HEK293 (cell line): ENCODE measurements at regions not wholly inside any gene's neighbourhood (a gene's known extent, or its start where the extent isn't known, plus 50 kb on each side); places are given as distances from the start of the nearest gene placed in this dataset.

Experiments
- CTCF ChIA-PET: fragments of 350-600 bp; formaldehyde crosslinking; extraction: SDS; loops from one replicate; lab custom pipeline; 2021; ENCODE audit warnings: antibody characterized with exemption; lab: Yijun Ruan, JAX
- POLR2A ChIA-PET: fragments of 300-600 bp; formaldehyde crosslinking; extraction: SDS; loops from one replicate; lab custom pipeline; 2020; ENCODE audit warnings: antibody characterized with exemption, inconsistent platforms; lab: Yijun Ruan, JAX
- H3K27ac ChIP-seq: fragments of 200-500 bp; sonication (Bioruptor generic); 2 replicates; pipeline ENCODE4 v1.5.1; 2014; ENCODE audit warnings: low read depth, low read length, control low read depth, inconsistent platforms; ENCODE audit errors: extremely low read depth
- H3K36me3 ChIP-seq, 2 experiments: fragments of 200-500 bp in 1 of 2; sonication (Bioruptor generic) in 1 of 2; 1 replicate in 1 of 2; 2 replicates in 1 of 2; pipeline ENCODE4 v1.5.1; 2014 to 2017; ENCODE audit warnings: inconsistent platforms in 2 of 2, low read length in 2 of 2; ENCODE audit not compliant: control insufficient read depth in 2 of 2, insufficient read depth in 1 of 2
- H3K4me1 ChIP-seq: fragments of 200-500 bp; sonication (Bioruptor generic); 2 replicates; pipeline ENCODE4 v1.5.1; 2014; ENCODE audit warnings: mild to moderate bottlenecking, low read length, inconsistent platforms; ENCODE audit not compliant: control insufficient read depth, insufficient read depth
- H3K4me3 ChIP-seq: 2 replicates; pipeline ENCODE4 v1.5.1; 2011; ENCODE audit warnings: low read depth, mild to moderate bottlenecking, control low read depth, low read length, moderate library complexity
- H3K9me3 ChIP-seq: fragments of 200-500 bp; sonication (Bioruptor generic); 2 replicates; pipeline ENCODE4 v1.5.1; 2014; ENCODE audit warnings: low read depth, low read length, inconsistent platforms; ENCODE audit not compliant: control insufficient read depth, insufficient read depth
- BCL11A ChIP-seq: fragments of 450-650 bp; formaldehyde crosslinking; IDR thresholded peaks from 2 replicates; pipeline ENCODE4 v1.5.1; 2016; ENCODE audit warnings: low read depth, missing biosample characterization, missing genetic modification characterization
- GLI4 ChIP-seq: fragments of 450-650 bp; formaldehyde crosslinking; IDR thresholded peaks from 2 replicates; pipeline ENCODE4 v1.5.1; 2016; ENCODE audit warnings: missing biosample characterization, missing genetic modification characterization
- HOXD13 ChIP-seq: sonication (generic); formaldehyde crosslinking; IDR thresholded peaks from 2 replicates; pipeline ENCODE4 v1.8.0; 2022; ENCODE audit warnings: missing genetic modification reagents, borderline replicate concordance
- KLF16 ChIP-seq: fragments of 450-650 bp; formaldehyde crosslinking; IDR thresholded peaks from 2 replicates; pipeline ENCODE4 v1.5.1; 2017; ENCODE audit warnings: missing biosample characterization, missing genetic modification characterization
- REPIN1 ChIP-seq: fragments of 450-650 bp; formaldehyde crosslinking; IDR thresholded peaks from 2 replicates; pipeline ENCODE4 v1.5.1; 2017; ENCODE audit warnings: missing biosample characterization, missing genetic modification characterization, low read depth
- WT1 ChIP-seq: fragments of 450-650 bp; formaldehyde crosslinking; IDR thresholded peaks from 2 replicates; pipeline ENCODE4 v1.5.1; 2016; ENCODE audit warnings: missing biosample characterization, missing genetic modification characterization
- ZBTB1 ChIP-seq: fragments of 450-650 bp; formaldehyde crosslinking; IDR thresholded peaks from 2 replicates; pipeline ENCODE4 v1.5.1; 2016; ENCODE audit warnings: missing biosample characterization, missing genetic modification characterization
- ZBTB48 ChIP-seq: fragments of 450-650 bp; formaldehyde crosslinking; IDR thresholded peaks from 2 replicates; pipeline ENCODE4 v1.5.1; 2016; ENCODE audit warnings: missing biosample characterization, missing genetic modification characterization
- ZBTB7A ChIP-seq: fragments of 450-650 bp; formaldehyde crosslinking; IDR thresholded peaks from 2 replicates; pipeline ENCODE4 v1.5.1; 2016; ENCODE audit warnings: low read depth, missing biosample characterization, missing genetic modification characterization
- ZIC2 ChIP-seq: fragments of 450-650 bp; formaldehyde crosslinking; IDR thresholded peaks from 2 replicates; pipeline ENCODE4 v1.5.1; 2016; ENCODE audit warnings: missing biosample characterization, missing genetic modification characterization
- ZNF10 ChIP-seq: fragments of 450-650 bp; formaldehyde crosslinking; IDR thresholded peaks from 2 replicates; pipeline ENCODE4 v1.5.1; 2017; ENCODE audit warnings: missing biosample characterization, missing genetic modification characterization
- ZNF175 ChIP-seq: fragments of 450-650 bp; formaldehyde crosslinking; IDR thresholded peaks from 2 replicates; pipeline ENCODE4 v1.5.1; 2016; ENCODE audit warnings: missing biosample characterization, missing genetic modification characterization
- ZNF311 ChIP-seq: fragments of 450-650 bp; formaldehyde crosslinking; IDR thresholded peaks from 2 replicates; pipeline ENCODE4 v1.5.1; 2017; ENCODE audit warnings: missing biosample characterization, missing genetic modification characterization, borderline replicate concordance
- ZNF341 ChIP-seq: fragments of 450-650 bp; formaldehyde crosslinking; IDR thresholded peaks from 2 replicates; pipeline ENCODE4; 2016; ENCODE audit warnings: low read depth, missing biosample characterization, missing genetic modification characterization
- ZNF362 ChIP-seq: fragments of 450-650 bp; formaldehyde crosslinking; IDR thresholded peaks from 2 replicates; pipeline ENCODE4 v1.5.1; 2016; ENCODE audit warnings: missing biosample characterization, missing genetic modification characterization
- ZNF391 ChIP-seq: fragments of 450-650 bp; formaldehyde crosslinking; IDR thresholded peaks from 2 replicates; pipeline ENCODE4 v1.5.1; 2016; ENCODE audit warnings: low read depth, missing biosample characterization, missing genetic modification characterization, borderline replicate concordance
- ZNF449 ChIP-seq: fragments of 450-650 bp; formaldehyde crosslinking; IDR thresholded peaks from 2 replicates; pipeline ENCODE4 v1.5.1; 2017; ENCODE audit warnings: missing biosample characterization, mild to moderate bottlenecking, missing genetic modification characterization, moderate library complexity
- ZNF473 ChIP-seq: fragments of 450-650 bp; formaldehyde crosslinking; IDR thresholded peaks from 2 replicates; pipeline ENCODE4 v1.5.1; 2017; ENCODE audit warnings: missing biosample characterization, missing genetic modification characterization
- ZNF48 ChIP-seq: fragments of 450-650 bp; formaldehyde crosslinking; IDR thresholded peaks from 2 replicates; pipeline ENCODE4 v1.5.1; 2016; ENCODE audit warnings: missing biosample characterization, missing genetic modification characterization
- ZNF529 ChIP-seq: fragments of 450-650 bp; formaldehyde crosslinking; IDR thresholded peaks from 2 replicates; pipeline ENCODE4 v1.5.1; 2017; ENCODE audit warnings: missing genetic modification characterization, missing biosample characterization; ENCODE audit not compliant: insufficient replicate concordance
- ZNF610 ChIP-seq: fragments of 450-650 bp; formaldehyde crosslinking; IDR thresholded peaks from 2 replicates; pipeline ENCODE4 v1.5.1; 2016; ENCODE audit warnings: missing biosample characterization, missing genetic modification characterization, borderline replicate concordance
- ZNF843 ChIP-seq: fragments of 450-650 bp; formaldehyde crosslinking; IDR thresholded peaks from 2 replicates; pipeline ENCODE4 v1.5.1; 2016; ENCODE audit warnings: missing biosample characterization, missing genetic modification characterization
- TF ChIP-seq, protein P1 (sequence below): fragments of 450-650 bp; formaldehyde crosslinking; IDR thresholded peaks from 2 replicates; pipeline ENCODE4 v1.5.1; 2016; ENCODE audit warnings: missing biosample characterization, missing genetic modification characterization
- TF ChIP-seq, protein P2 (sequence below): fragments of 450-650 bp; formaldehyde crosslinking; IDR thresholded peaks from 2 replicates; pipeline ENCODE4 v1.5.1; 2017; ENCODE audit warnings: missing biosample characterization, missing genetic modification characterization

- TF ChIP-seq ZNF610 (no peak), ZIC2 (tag by site-specific recombination) (no peak), ZNF391 (no peak), BCL11A (tag by site-specific recombination) (no peak), ZNF175 (tag by site-specific recombination) (no peak)
- TF ChIP-seq, all 188 proteins: peak for 0
Observed at GRCh38 chr6:170117111-170117972, 173.5 kb downstream of the DLL1 start.

DNA sequence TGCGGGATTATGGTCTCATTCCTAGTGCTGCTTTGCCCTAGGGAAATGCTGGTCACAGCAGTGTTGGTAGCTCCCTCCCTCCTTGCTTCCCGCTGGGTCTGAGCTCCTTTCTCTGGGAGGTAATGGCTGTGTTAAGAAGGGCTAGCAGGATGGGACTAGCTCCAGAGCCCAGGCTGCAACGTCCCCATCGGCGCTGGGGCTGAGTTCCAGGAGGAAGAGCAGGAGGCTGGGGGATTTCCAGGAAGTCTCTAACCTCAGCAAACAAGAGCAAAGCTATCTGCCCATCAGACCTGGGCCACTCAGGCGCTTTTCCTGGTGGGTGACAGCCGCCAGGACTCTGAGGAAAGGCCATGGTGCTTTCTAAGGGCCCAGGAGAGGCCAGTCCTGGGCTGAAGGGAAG is 174.2 kb downstream of the DLL1 start:
- H3K4me3 ChIP-seq, result no peak overlapping the region
- no peaks in the 10 kb centered on the region for H3K4me1 ChIP-seq
- CTCF ChIA-PET, result interaction anchor here (1.4 kb wide), 1 partner anchor 413 kb away, joined by 3 read pairs; no protein-coding TSS in a partner anchor
- no peak overlapping the region for H3K27ac ChIP-seq
- POLR2A ChIA-PET, result no interaction called here
- no peaks in the 10 kb centered on the region for H3K36me3 ChIP-seq
- 0 out of 2 replicates have a peak, but pooled peaks cover 2% of the 10 kb centered on the region for H3K9me3 ChIP-seq
- TF ChIP-seq ZNF843 (tag by site-specific recombination) (no peak), ZNF311 (tag by site-specific recombination) (no peak), ZNF341 (tag by site-specific recombination) (no peak), ZNF48 (tag by site-specific recombination) (no peak), KLF16 (no peak), ZBTB7A (tag by site-specific recombination) (no peak), HOXD13 (no peak), ZBTB48 (tag by site-specific recombination) (no peak), ZNF449 (tag by site-specific recombination) (no peak), GLI4 (tag by site-specific recombination) (no peak), WT1 (tag by site-specific recombination) (no peak), ZNF10 (tag by site-specific recombination) (no peak), ZBTB1 (no peak), ZNF529 (tag by site-specific recombination) (no peak), REPIN1 (no peak), ZNF362 (tag by site-specific recombination) (no peak), ZNF473 (tag by site-specific recombination) (no peak)
- TF ChIP-seq, protein P1, sequence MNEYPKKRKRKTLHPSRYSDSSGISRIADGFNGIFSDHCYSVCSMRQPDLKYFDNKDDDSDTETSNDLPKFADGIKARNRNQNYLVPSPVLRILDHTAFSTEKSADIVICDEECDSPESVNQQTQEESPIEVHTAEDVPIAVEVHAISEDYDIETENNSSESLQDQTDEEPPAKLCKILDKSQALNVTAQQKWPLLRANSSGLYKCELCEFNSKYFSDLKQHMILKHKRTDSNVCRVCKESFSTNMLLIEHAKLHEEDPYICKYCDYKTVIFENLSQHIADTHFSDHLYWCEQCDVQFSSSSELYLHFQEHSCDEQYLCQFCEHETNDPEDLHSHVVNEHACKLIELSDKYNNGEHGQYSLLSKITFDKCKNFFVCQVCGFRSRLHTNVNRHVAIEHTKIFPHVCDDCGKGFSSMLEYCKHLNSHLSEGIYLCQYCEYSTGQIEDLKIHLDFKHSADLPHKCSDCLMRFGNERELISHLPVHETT (tag by site-specific recombination), result no peak
- TF ChIP-seq, protein P2, sequence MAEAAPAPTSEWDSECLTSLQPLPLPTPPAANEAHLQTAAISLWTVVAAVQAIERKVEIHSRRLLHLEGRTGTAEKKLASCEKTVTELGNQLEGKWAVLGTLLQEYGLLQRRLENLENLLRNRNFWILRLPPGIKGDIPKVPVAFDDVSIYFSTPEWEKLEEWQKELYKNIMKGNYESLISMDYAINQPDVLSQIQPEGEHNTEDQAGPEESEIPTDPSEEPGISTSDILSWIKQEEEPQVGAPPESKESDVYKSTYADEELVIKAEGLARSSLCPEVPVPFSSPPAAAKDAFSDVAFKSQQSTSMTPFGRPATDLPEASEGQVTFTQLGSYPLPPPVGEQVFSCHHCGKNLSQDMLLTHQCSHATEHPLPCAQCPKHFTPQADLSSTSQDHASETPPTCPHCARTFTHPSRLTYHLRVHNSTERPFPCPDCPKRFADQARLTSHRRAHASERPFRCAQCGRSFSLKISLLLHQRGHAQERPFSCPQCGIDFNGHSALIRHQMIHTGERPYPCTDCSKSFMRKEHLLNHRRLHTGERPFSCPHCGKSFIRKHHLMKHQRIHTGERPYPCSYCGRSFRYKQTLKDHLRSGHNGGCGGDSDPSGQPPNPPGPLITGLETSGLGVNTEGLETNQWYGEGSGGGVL (tag by site-specific recombination), result no peak

More at GRCh38 chr6:170117111-170117972, 173.5 kb downstream of the DLL1 start:
- Histone ChIP-seq H3K36me3 (no peaks in the 10 kb centered on the region), H3K4me1 (no peaks in the 10 kb centered on the region), H3K9me3 (0 out of 2 replicates have a peak, but pooled peaks cover 2% of the 10 kb centered on the region), H3K27ac (no peak overlapping the region), H3K4me3 (no peak overlapping the region)
- POLR2A ChIA-PET, result no interaction called here
- CTCF ChIA-PET, result interaction anchor here (0.6 to 1.4 kb wide), 2 partner anchors 108 to 412 kb away, joined by 3 read pairs; no protein-coding TSS in a partner anchor
